HepG2 (cell line): ENCODE measurements at regions not wholly inside any gene's neighbourhood (a gene's known extent, or its start where the extent isn't known, plus 50 kb on each side); places are given as distances from the start of the nearest gene placed in this dataset.

Experiments used
- ATAC-seq: fragments of 200-7000 bp; cut with Tn5 transposase; 3 replicates; pipeline ENCODE4 v1.9.1; 2020; ENCODE audit warnings: mild to moderate bottlenecking, moderate library complexity
- BruUV-seq: library from RNA; stranded (reverse); fragments of 400-500 nt; replicated peaks from 2 replicates; lab custom pipeline; 2021; lab: Mats Ljungman, UMichigan
- CTCF ChIA-PET: fragments of 300-600 bp; formaldehyde crosslinking; extraction: SDS; loops from one replicate; lab custom pipeline; 2021; ENCODE audit warnings: low total read pairs, inconsistent platforms, low intra/inter-chr PET ratio; lab: Yijun Ruan, JAX
- POLR2A ChIA-PET: fragments of 350-600 bp; sonication (Branson Sonifier 250); formaldehyde crosslinking; loops from one replicate; lab custom pipeline; 2020; ENCODE audit warnings: antibody characterized with exemption, inconsistent platforms; lab: Yijun Ruan, JAX
- DNase-seq: peaks from one replicate; pipeline ENCODE4 v3.0.0-alpha.2; 2015; ENCODE audit warnings: low spot score
- FAIRE-seq: peaks from 3 replicates; lab custom pipeline; 2011; peaks lifted over from hg19 to GRCh38; lab: Jason Lieb, UNC
- H2AFZ ChIP-seq: one replicate; pipeline ENCODE4 v1.6.1; 2011; ENCODE audit warnings: low read length, inconsistent platforms
- H3K27ac ChIP-seq: fragments of 300-600 bp; 3 replicates; pipeline ENCODE4 v1.8.0; 2011; ENCODE audit warnings: mixed run types, mild to moderate bottlenecking, mixed read lengths, low read length, inconsistent platforms; ENCODE audit not compliant: insufficient read depth; ENCODE audit errors: extremely low read length
- H3K27me3 ChIP-seq, 2 experiments: fragments of 200-600 bp in 1 of 2; 2 replicates in 1 of 2; 3 replicates in 1 of 2; pipeline versions ENCODE4 v1.6.0 to v1.8.0; 2011; ENCODE audit warnings: low read length in 2 of 2, mild to moderate bottlenecking in 2 of 2, moderate library complexity in 2 of 2, inconsistent platforms in 1 of 2; ENCODE audit not compliant: insufficient read depth in 2 of 2, control insufficient read depth in 1 of 2
- H3K36me3 ChIP-seq, 2 experiments: fragments of 200-600 bp in 1 of 2; replicated peaks in 1 of 2; 2 replicates in 1 of 2; 3 replicates in 1 of 2; pipeline versions ENCODE4 v1.5.1 to v1.8.0; 2011; ENCODE audit warnings: low read length in 2 of 2, inconsistent platforms in 1 of 2; ENCODE audit not compliant: insufficient read depth in 2 of 2, control insufficient read depth in 1 of 2
- H3K4me1 ChIP-seq: 2 replicates; pipeline ENCODE4 v1.5.1; 2012; ENCODE audit warnings: low read length, inconsistent platforms; ENCODE audit not compliant: insufficient read depth
- H3K4me2 ChIP-seq: 2 replicates; pipeline ENCODE4 v1.6.0; 2011; ENCODE audit warnings: low read depth, low read length, inconsistent platforms
- H3K4me3 ChIP-seq, 3 experiments: fragments of 200-600 bp in 1 of 3; sonication (generic), shearing (Covaris generic) in 1 of 3; replicated peaks in 1 of 3; 2 replicates each; pipeline ENCODE4 v1.5.1; 2011 to 2016; ENCODE audit warnings: low read length in 3 of 3, inconsistent platforms in 2 of 3, low read depth in 2 of 3, mild to moderate bottlenecking in 2 of 3, control low read depth in 1 of 3, mixed read lengths in 1 of 3; ENCODE audit not compliant: insufficient read depth in 1 of 3
- H3K79me2 ChIP-seq: one replicate; pipeline ENCODE4 v1.6.1; 2011; ENCODE audit warnings: low read length, inconsistent platforms; ENCODE audit not compliant: insufficient read depth
- H3K9ac ChIP-seq: 2 replicates; pipeline ENCODE4 v1.6.0; 2011; ENCODE audit warnings: mild to moderate bottlenecking, low read depth, low read length, inconsistent platforms; ENCODE audit not compliant: insufficient read depth
- H3K9me3 ChIP-seq: 2 replicates; pipeline ENCODE4 v1.5.1; 2012; ENCODE audit warnings: mild to moderate bottlenecking, low read length
- H4K20me1 ChIP-seq: 2 replicates; pipeline ENCODE4 v1.6.0; 2011; ENCODE audit warnings: inconsistent platforms, mild to moderate bottlenecking, low read length, moderate library complexity; ENCODE audit not compliant: insufficient read depth
- FOXP1 ChIP-seq, 2 experiments: fragments of 450-650 bp in 1 of 2; IDR thresholded peaks; 2 replicates each; pipeline ENCODE4 v1.6.1; 2017 to 2018; ENCODE audit warnings: antibody characterized with exemption in 1 of 2
- NKX3-1 ChIP-seq: sonication (generic); formaldehyde crosslinking; IDR thresholded peaks from 2 replicates; pipeline ENCODE4 v1.5.0; 2020; ENCODE audit warnings: missing genetic modification reagents
- SRSF4 ChIP-seq: fragments of 200-400 bp; formaldehyde crosslinking; IDR thresholded peaks from one replicate; pipeline ENCODE4 v1.6.1; 2018; ENCODE audit warnings: mild to moderate bottlenecking, low read depth, low read length, moderate library complexity; ENCODE audit not compliant: poor library complexity, severe bottlenecking
- TEF ChIP-seq: sonication (generic); formaldehyde crosslinking; IDR thresholded peaks from 2 replicates; pipeline ENCODE4 v1.5.0; 2020; ENCODE audit warnings: missing genetic modification reagents
- ZBTB42 ChIP-seq: sonication (generic); formaldehyde crosslinking; IDR thresholded peaks from 2 replicates; pipeline ENCODE4 v1.5.0; 2020; ENCODE audit warnings: mild to moderate bottlenecking, missing genetic modification reagents
- ZNF501 ChIP-seq: sonication (generic); formaldehyde crosslinking; IDR thresholded peaks from 2 replicates; pipeline ENCODE4 v1.5.1; 2020; ENCODE audit warnings: mild to moderate bottlenecking, moderate library complexity, missing genetic modification reagents
- WGBS: methylation state at CpG from one replicate; pipeline ENCODE4 v1.1.6; 2017; ENCODE audit warnings: low lambda C conversion rate; 5-methylcytosine and 5-hydroxymethylcytosine counted together
- in situ Hi-C: cut with HindIII; loops from 2 replicates; pipeline ENCODE4 v1.10.0; 2017; ENCODE audit warnings: low pct_unique_long_range_greater_than_20kb; ENCODE audit not compliant: extremely low pct_ligation_motif_present
- intact Hi-C: fragments of 100-400 bp; cut with micrococcal nuclease; formaldehyde crosslinking; loops from one replicate; pipeline ENCODE4 v1.10.0; 2022; ENCODE audit not compliant: unreplicated experiment

- H3K4me1 ChIP-seq: no peaks in the 10 kb centered on the region
- H3K4me2 ChIP-seq: no peak overlapping the region
- H3K27me3 ChIP-seq: no peaks in the 10 kb centered on the region
- intact Hi-C loops (no loop called here), in situ Hi-C loops (no loop called here)
- no peaks in the 10 kb centered on the region for H3K9me3 ChIP-seq
- no TSS peak for BruUV-seq
- no peak for DNase-seq
- no peak for ATAC-seq
- ChIA-PET CTCF (no interaction called here), POLR2A (no interaction called here)
- H3K4me3 ChIP-seq: no peak overlapping the region
- H3K27ac ChIP-seq: no peak overlapping the region
- no peak overlapping the region for H2AFZ ChIP-seq
- H3K9ac ChIP-seq: no peak overlapping the region
- TF ChIP-seq FOXP1 (IDR thresholded peaks at IDR 0.05) (no peak), FOXP1 (CRISPR knock-in tag; IDR thresholded peaks at IDR 0.05) (no peak), NKX3-1 (CRISPR knock-in tag) (no peak)
- FAIRE-seq: no peak
- no peaks in the 10 kb centered on the region for H3K79me2 ChIP-seq
- H3K36me3 ChIP-seq: no peaks in the 10 kb centered on the region
- no peaks in the 10 kb centered on the region for H4K20me1 ChIP-seq
- 0% methylated on average over 1 of the region's 2 CpGs for WGBS
Measured at GRCh38 chr18:38899252-38899651, 1333.7 kb upstream of the CELF4 start.

GRCh38 chr18:38898167-38898566, 1332.6 kb upstream of the CELF4 start:
- Histone ChIP-seq H3K4me3 (no peak overlapping the region), H3K36me3 (no peaks in the 10 kb centered on the region), H2AFZ (no peak overlapping the region)
- TF ChIP-seq TEF (CRISPR knock-in tag) (no peak), ZNF501 (CRISPR knock-in tag) (no peak), ZBTB42 (CRISPR knock-in tag) (no peak), SRSF4 (no peak)
- TF ChIP-seq, all 625 proteins: peak for 0
- ChIA-PET CTCF (no interaction called here), POLR2A (no interaction called here)
- FAIRE-seq (no peak), DNase-seq (no peak), ATAC-seq (no peak)
- Histone ChIP-seq H4K20me1 (no peaks in the 10 kb centered on the region), H3K9me3 (no peaks in the 10 kb centered on the region), H3K4me1 (no peaks in the 10 kb centered on the region), H3K79me2 (no peaks in the 10 kb centered on the region), H3K27ac (no peak overlapping the region), H3K4me2 (no peak overlapping the region), H3K27me3 (no peaks in the 10 kb centered on the region), H3K9ac (no peak overlapping the region)
- intact Hi-C loops: no loop called here
- 20% methylated on average over 3 of the region's 3 CpGs for WGBS
- BruUV-seq: no TSS peak
- in situ Hi-C loops: no loop called here
